ENCODE measurements at regions not wholly inside any gene's neighbourhood (a gene's known extent, or its start where the extent isn't known, plus 50 kb on each side); places are given as distances from the start of the nearest gene placed in this dataset.

- Histone ChIP-seq H3K9me3 (no peaks in the 10 kb centered on the region), H3K36me3 (no peaks in the 10 kb centered on the region), H3K4me3 (ENCODE audit: low read depth in 1 of 2, low read length in 1 of 2) (no peak overlapping the region), H3K27me3 (no peaks in the 10 kb centered on the region), H3K27ac (no peak overlapping the region), H3K4me1 (ENCODE audit: control insufficient read depth in 1 of 2, insufficient read depth in 1 of 2, low read depth in 1 of 2, low read length in 1 of 2) (no peaks in the 10 kb centered on the region)
- TF ChIP-seq, protein P1, sequence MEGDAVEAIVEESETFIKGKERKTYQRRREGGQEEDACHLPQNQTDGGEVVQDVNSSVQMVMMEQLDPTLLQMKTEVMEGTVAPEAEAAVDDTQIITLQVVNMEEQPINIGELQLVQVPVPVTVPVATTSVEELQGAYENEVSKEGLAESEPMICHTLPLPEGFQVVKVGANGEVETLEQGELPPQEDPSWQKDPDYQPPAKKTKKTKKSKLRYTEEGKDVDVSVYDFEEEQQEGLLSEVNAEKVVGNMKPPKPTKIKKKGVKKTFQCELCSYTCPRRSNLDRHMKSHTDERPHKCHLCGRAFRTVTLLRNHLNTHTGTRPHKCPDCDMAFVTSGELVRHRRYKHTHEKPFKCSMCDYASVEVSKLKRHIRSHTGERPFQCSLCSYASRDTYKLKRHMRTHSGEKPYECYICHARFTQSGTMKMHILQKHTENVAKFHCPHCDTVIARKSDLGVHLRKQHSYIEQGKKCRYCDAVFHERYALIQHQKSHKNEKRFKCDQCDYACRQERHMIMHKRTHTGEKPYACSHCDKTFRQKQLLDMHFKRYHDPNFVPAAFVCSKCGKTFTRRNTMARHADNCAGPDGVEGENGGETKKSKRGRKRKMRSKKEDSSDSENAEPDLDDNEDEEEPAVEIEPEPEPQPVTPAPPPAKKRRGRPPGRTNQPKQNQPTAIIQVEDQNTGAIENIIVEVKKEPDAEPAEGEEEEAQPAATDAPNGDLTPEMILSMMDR (IDR thresholded peaks at IDR 0.05): no peak
Observed at GRCh38 chr7:12091231-12091630, 119.9 kb upstream of the TMEM106B start.

GRCh38 chr7:12092499-12093130 lies 118.5 kb upstream of the TMEM106B start:
- no peaks in the 10 kb centered on the region for H3K27me3 ChIP-seq
- no peaks in the 10 kb centered on the region for H3K4me1 ChIP-seq (ENCODE audit: control insufficient read depth in 1 of 2, insufficient read depth in 1 of 2, low read depth in 1 of 2, low read length in 1 of 2)
- TF ChIP-seq, protein P1 (IDR thresholded peaks at IDR 0.05): no peak
- no peaks in the 10 kb centered on the region for H3K9me3 ChIP-seq
- H3K4me3 ChIP-seq (ENCODE audit: low read depth in 1 of 2, low read length in 1 of 2): no peak overlapping the region
- H3K36me3 ChIP-seq: no peaks in the 10 kb centered on the region
- no peak overlapping the region for H3K27ac ChIP-seq

GRCh38 chr7:12093365-12093764 lies 117.7 kb upstream of the TMEM106B start:
- Histone ChIP-seq H3K27ac (no peak overlapping the region), H3K36me3 (no peaks in the 10 kb centered on the region), H3K27me3 (no peaks in the 10 kb centered on the region), H3K4me3 (ENCODE audit: low read depth in 1 of 2, low read length in 1 of 2) (no peak overlapping the region), H3K4me1 (ENCODE audit: control insufficient read depth in 1 of 2, insufficient read depth in 1 of 2, low read depth in 1 of 2, low read length in 1 of 2) (no peaks in the 10 kb centered on the region), H3K9me3 (no peaks in the 10 kb centered on the region)
- TF ChIP-seq, protein P1 (IDR thresholded peaks at IDR 0.05): no peak

- no peaks in the 10 kb centered on the region for H3K4me1 ChIP-seq (ENCODE audit: control insufficient read depth in 1 of 2, insufficient read depth in 1 of 2, low read depth in 1 of 2, low read length in 1 of 2)
- H3K36me3 ChIP-seq: no peaks in the 10 kb centered on the region
- H3K9me3 ChIP-seq: no peaks in the 10 kb centered on the region
- H3K27ac ChIP-seq: no peak overlapping the region
- H3K4me3 ChIP-seq (ENCODE audit: low read depth in 1 of 2, low read length in 1 of 2): no peak overlapping the region
- no peaks in the 10 kb centered on the region for H3K27me3 ChIP-seq
- TF ChIP-seq, protein P1 (IDR thresholded peaks at IDR 0.05): no peak
Observed at GRCh38 chr7:12094365-12094921, 116.7 kb upstream of the TMEM106B start.

- no peaks in the 10 kb centered on the region for H3K9me3 ChIP-seq
- H3K4me1 ChIP-seq (ENCODE audit: control insufficient read depth in 1 of 2, insufficient read depth in 1 of 2, low read depth in 1 of 2, low read length in 1 of 2): no peaks in the 10 kb centered on the region
- no peaks in the 10 kb centered on the region for H3K27me3 ChIP-seq
- no peaks in the 10 kb centered on the region for H3K36me3 ChIP-seq
- H3K4me3 ChIP-seq (ENCODE audit: low read depth in 1 of 2, low read length in 1 of 2): no peak overlapping the region
- TF ChIP-seq, protein P1 (IDR thresholded peaks at IDR 0.05): no peak
- no peak overlapping the region for H3K27ac ChIP-seq
Observed at GRCh38 chr7:12102126-12102525, 109.0 kb upstream of the TMEM106B start.

Measured in neutrophil (primary cell).